CD4-positive, alpha-beta T cell treated with Interleukin-17A for 4 hours (primary cell): ENCODE measurements at regions not wholly inside any gene's neighbourhood (a gene's known extent, or its start where the extent isn't known, plus 50 kb on each side); places are given as distances from the start of the nearest gene placed in this dataset.
"Not testable (repeated sequence)": the region's sequence is repeated elsewhere in the genome, so short reads cannot be mapped to it uniquely, and the experiment has no call there.

Source experiments
- DNase-seq: peaks from one replicate; pipeline ENCODE4 v3.0.0-alpha.2; 2020; ENCODE audit warnings: mixed read lengths

DNA sequence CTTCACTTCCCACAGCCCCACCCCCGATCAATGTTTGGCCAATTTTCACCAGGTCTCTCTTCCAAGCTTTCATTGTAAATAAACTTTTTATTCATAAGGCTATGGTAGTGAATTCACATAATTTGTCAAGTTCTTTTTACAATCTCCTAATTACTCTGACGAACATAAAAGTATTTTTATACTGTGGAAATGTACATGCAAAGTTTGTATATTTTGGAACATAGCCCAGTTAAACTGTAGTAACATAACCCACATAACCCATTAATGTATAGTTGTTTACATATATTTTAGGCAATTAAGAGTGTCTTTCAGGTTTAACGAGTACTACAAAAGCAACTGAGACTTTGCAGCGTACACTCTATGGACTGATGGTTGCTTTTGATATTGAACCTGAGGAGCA is 228.3 kb upstream of the ERBB4 start:
- DNase-seq: no peak

DNA sequence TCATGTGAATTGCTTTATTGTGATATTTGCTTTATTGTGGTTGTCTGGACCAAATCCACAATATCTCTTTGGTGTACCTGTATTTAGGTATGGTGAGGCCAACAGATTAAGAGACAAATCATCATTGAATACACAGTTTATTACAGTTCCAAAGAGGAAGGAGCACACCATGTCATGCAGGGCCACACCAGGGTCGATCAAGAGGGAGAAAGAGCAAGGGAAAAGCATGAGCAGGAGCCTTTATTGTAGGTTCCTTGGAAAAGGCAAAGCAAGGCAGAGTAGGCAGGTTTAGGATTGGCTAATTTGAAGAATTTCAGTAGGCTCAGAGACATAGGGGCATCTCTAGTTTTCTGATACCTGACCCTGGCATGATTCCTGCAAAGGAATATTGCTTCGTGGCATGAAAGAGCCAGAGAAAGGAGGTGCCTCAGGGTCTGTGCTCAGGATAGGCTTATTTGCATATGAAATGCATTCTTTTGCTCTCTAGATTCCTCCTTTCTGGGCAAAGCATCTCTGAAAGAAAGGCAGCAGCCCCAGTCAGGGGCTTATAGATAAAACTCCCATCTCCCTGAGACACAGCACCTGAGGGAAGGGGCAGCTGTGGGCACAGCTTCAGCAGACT is 214.2 kb upstream of the ERBB4 start:
- no peak for DNase-seq

DNA sequence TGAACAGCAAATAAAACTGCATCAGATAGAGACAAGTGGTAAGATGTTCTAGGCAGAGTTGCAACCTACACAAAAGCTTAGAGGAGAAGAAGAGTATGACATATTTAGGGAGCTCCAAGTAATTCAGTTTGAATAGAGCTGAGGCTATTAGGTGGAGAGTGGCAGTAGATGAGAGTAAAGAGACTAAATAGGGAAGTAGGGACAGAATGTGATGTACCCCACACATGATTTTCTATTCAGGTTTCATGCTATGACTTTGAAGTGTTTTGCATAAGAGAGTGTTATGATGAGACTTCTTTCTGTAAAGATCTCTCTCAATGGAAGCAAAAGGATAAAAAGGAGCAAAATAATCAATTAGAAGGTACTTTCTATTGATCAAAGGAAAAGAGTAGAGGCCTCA is 206.8 kb upstream of the ERBB4 start:
- no peak for DNase-seq

DNA sequence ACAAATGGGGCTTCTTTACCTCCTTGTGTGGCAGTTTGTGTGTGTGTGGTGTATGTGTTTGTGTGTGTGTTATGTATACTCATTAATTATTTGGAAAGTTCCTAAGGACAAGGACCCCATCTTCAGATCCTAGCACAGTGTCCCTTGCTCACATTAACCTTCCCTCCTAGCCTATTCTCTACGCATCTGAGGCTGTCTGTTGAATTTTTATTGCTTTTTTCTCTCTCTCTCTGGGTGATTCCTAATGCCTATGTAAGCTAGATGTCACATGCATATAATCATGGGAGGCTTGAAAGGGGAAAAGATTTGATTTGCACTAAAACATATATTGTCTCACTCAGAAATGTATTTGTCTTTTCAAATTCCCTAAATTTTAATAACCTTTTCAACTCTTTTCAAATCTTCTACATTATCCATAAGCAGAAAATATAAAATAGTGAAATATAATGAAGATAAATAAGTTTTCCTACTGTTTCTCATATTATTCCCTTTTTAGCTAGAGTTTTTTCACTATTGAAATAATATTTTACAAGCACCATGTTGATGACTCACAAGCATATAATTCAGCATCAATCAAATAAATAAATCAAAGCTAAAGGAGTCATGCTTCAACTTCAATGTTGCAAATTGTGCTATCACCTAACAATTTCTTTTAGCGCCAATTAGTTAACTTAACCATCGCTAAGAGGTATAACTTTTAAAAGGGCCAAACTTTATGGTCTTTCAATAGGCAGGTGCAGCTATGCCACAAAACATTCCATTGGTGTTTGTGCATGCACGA is 199.0 kb upstream of the ERBB4 start:
- DNase-seq: no peak

DNA sequence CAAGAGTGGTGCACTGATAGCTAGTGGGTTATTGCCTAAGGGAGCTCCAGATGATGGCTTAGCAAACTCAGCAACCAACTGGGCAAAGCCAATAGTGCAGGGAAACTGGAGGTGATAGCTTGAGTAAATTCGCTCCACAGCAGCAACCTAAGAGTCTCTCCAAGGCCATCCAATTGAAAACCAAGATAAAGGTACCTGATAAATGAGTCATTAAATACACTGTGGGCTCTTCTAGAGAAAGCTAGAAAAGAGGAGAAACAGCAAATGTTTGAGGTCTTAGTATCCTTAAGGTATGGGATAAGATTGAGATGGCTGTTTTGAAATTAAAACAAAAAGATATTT is 197.8 kb upstream of the ERBB4 start:
- no peak for DNase-seq

DNA sequence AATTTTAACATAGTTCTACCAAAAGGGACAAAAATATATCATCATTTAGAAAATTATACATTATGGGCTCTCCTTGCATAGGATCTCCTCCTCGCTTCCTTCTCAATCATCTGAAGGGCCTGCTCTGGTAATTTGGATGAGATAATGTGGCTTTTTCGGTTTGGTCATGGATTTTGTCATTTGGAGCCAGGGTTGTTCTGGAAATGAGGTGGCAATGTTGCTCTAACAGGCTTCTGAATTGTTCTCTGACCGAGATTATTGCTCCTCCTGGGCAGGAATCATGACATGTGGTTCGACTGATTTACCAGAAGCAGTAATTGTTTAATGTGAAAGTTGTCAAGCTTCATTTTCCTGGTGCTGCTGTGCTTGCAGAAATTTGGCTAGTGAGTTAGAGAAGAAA is 194.7 kb upstream of the ERBB4 start:
- DNase-seq: no peak

DNA sequence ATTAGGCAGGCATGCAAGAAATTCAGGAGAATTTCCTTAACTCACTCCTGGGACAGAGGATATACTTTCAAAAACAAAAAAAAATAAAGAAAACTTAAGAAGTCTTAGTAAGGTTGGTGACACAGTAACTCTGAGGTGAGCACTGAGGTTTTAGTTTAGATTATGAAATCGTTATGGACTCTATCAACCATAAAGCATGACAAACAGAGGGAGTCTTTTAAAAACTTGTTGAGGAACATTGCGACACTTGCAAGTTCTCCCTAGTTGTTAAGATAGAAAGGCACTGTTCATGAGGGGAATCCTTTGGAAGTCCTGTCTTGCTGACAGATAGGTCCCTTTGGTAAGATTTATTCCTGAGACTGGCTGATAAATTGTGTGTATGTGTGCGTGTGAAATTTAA is 194.3 kb upstream of the ERBB4 start:
- DNase-seq: no peak

DNA sequence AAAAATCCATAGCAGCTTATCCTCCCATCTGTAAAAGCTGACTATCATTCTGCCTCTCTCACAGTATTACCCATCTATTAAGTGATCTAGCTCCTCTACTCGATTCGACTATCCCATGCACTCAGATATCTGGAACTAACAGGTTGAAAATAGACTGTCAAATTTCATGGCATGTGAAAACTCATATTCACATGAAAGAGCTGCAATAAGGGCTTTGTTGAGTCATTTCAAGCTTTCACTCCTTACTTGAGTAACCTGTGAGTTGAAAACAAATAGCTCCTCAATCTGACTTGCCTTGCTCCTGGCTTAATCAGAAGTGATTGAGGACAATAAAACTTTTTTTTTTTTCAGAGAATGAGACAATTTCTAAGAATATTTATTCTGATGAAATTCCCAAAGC is 192.4 kb upstream of the ERBB4 start:
- DNase-seq: no peak

DNA sequence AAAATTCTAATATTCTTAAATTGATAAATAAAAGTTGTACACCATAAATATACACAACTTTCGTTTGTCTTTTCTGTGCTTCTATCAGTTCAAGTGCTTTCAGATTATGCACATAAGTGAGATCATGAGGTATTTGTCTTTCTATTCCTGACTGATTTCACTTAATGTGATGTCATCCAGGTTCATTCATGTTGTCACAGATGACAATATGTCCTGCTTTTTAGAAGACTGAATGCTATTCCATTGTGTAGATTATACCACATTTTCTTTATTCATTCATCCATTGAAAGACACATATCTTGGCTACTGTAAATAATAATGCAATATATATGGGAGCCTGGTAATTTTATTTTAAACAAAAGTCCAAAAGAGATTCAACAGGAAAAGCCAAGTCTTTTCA is 190.1 kb upstream of the ERBB4 start:
- no peak for DNase-seq

DNA sequence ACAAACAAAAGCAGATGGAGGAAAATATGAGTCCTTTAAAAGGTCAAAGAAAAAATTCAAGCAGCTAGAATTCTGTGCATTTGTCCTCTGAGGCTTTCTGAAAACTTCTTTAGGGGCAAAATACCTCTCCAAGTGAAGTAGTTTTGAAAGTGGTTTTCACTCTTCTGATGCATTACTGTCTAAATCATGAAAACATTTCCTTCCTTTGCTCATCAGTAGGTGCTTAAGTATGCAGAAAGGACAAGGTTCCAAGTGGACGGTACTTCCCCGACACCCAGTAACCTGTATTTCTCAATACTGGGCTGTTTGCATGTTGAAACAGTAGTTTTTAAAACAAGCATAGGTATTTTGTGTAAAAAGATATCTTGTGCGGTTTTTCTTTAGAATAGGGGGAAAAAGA is 189.1 kb upstream of the ERBB4 start:
- no peak for DNase-seq

DNA sequence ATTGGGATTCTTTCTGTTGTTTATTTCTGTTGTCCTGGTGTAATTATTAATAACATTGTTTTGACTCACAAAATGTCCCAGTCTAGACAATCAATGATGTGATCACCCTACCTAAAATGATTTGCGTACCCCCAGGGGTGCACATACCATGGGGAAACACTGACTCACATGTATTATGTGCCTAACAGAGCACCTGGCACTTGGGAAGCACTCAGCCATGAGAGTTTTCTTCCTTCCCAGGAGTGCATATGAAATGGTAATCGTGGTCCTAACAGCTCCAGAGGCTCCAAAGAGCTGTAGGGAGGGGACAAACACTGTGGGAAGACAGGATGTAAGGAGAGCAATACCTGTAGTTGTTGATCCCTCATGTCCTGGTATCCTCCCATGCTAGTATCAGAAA is 187.8 kb upstream of the ERBB4 start:
- no peak for DNase-seq

DNA sequence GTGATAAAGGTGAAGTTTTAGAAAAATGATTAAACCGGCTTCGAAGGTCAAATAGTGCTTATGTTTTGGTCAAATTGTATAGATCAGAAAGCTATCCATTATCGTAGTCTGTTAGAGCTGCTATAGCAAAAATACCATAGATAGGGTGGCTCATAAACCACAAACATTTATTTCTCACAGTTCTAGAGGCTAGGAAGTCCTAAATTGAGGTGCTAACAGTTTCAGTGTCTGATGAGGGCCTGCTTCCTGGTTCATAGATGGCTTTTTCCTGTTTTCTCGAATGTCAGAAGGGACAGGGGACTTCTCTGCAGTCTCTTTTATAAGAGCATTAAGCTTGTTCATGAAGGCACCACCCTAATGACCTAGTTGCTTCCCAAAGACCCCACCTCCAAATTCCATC is 186.6 kb upstream of the ERBB4 start:
- no peak for DNase-seq

DNA sequence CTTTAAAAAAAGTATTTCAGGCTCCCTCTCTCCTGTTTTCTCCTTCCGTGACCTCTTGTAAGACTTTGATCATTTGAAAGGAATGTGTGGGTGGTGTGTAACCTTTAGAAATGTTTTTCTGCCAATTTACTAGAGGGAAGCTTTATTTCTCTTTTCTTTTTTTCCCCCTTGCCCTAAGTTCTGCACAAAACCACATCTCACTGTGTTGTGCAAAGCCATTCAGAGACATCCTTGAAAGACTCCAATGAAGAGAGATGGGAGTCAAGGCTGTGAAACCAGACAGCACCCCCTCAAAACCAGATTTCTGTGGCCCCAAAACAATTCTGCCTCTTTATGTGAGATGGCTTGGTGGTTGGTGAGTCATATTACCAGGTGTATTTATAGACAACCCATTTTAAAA is 184.6 kb upstream of the ERBB4 start:
- no peak for DNase-seq

DNA sequence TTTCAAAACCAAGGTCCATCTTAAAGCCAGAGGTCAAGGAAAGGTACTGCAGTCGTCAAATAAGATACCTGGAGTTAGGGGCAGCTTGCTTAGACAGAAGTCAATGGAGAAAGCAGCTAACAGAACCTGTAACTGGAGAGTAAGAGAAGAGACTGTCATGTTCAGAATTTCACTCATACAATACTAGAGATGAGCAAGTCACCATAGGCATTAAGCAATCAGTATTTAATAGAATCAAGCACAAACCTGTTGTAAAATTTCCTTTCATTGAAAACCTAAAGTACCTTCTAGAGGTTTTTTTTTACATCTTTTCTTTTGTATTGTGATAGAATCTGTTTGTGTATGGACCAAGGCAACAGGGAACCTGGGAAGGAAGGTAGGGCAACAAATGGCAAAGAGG is 183.4 kb upstream of the ERBB4 start:
- no peak for DNase-seq

DNA sequence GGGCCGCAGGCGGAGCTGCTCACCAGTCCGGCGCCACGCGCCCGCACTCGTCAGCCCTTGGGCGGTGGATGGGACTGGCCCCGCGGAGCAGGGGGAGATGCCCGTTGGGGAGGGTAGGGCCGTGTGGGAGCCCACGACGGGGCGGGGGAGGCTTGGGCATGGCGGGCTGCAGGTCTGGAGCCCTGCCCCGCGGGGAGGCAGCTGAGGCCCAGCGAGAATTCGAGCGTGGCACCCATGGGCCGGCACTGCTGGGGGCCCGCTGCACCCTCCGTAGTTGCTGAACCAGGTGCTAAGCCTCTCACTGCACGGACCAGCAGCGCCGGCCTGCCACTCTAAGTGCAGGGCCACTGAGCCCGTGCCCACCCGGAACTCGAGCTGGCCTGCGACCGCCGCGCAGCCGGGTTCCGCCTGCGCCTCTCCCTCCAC is 182.4 kb upstream of the ERBB4 start:
- DNase-seq: peak; percentile 2

DNA sequence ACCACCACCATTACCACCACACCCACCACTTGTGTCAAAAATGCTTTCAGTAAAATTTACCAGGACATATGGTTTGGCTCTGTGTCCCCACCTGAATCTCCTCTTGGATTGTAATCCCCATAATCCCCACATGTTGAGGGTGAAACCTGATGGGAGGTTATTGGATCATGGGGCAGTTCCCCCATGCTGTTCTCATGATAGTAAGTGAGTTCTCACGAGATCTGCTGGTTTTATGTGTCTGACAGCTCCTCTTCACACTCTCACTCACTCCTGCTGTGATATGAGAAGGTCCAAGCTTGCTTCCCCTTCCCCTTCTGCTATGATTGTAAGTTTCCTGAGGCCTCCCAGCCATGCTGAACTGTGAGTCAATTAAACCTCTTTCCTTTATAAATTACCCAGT is 176.8 kb upstream of the ERBB4 start:
- DNase-seq: not testable (repeated sequence)

DNA sequence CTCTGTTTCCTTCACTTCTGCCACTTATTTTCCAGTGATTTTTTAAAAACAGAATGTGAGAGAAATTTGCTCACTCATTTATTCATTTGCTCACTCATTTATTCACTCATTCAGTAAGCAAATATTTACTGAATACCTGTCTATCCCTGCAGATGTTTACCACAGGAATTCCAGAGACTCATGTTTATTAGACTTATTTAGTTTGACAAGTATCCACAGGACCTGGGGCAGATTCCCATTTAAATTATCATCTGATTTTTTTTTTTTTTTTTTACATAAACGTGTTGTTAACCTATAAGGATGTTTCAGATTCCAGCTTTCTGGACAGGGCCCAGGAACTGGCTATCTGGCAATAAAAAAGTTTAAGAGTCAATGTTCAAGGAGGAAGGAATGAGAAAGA is 175.1 kb upstream of the ERBB4 start:
- DNase-seq: no peak

DNA sequence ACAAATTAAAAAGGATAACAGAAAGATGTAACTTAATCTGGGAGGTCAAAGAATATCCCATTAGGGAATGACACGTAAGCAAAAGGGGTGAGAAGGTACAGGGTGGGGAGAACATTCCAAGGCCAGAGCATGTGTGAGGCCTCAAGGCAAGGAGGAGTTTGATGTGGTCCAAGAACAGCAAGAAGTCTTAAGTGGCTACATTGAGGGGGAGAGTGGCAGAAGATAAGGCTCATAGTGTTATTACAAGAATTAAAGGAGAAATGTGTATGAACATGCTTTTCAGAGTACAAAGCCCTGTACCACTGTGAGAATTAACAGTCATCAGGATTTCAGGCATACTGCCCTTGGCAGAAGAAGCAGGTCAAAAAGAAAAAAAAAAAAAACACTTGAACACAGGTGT is 174.4 kb upstream of the ERBB4 start:
- no peak for DNase-seq

DNA sequence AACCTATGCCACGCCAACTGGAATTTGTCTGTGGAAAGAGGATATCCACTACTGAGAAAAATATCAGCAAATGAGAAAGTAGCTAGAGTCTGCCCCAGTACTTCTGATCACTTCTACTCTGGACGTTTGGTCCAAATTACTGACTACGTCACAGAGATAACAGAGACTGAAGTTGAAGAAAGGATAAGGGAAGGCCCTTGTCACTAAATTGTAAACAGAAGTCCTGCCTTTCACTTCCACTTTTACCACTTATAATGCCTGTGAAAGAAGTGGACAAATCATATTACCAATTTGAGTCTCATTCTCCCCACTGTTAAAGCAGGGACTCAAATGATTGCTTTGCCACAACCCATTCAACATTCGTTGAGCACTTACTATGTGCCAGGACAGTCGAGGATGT is 173.9 kb upstream of the ERBB4 start:
- no peak for DNase-seq

DNA sequence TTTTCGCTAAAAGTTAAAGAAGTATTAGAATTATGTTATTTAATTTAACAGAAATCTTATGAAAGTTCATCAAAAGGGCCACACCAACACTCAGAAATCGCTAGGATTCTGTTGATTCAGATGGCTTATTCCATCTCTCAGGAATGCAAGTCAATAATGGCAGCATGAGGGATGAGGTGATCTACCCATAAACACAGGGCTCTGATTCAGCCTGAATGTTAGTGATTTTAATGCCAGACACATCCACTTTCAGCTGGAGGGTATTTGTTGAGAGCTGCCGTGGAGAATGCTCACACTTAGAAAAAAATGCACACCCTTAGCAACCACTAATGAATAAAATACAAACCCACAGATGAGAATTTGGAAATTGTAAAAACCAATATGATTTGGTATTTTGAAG is 173.3 kb upstream of the ERBB4 start:
- DNase-seq: no peak

DNA sequence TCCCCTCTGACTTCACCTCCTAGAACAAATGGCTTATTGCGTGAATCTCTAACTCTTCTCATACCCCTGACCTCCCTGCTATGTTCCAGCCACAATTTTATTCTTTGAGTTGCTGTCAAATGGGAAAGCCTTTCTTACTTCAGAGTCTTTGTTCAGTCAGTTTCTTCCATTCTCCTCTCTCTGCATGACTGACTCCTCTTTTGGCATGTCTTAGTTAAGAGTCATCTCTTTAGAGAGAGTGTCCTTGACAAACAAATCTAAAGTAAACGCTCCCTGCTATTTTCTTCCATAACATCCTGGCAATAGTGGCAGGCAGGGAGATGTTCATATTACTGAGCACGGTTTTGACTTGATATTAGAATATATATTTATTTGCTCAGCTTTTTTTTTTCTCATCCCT is 170.7 kb upstream of the ERBB4 start:
- no peak for DNase-seq

DNA sequence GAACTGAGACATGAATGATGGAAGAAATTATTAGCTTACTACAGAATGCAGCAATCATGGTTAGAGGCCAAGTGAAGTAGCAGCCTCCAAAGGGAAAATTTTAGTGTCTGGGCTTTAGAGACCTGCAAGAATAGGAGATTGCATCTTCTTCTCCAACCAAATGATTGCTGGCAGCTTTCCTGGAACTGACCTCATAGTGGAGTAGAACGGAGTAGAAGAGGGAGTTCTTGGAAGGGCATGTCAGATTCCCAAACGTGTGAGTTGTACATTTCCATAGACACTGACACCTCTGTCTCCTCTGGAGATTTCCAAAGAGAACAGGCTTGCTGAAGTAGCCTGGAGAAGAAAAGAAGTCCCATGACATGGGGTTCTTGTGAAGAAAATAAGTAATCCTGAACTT is 169.8 kb upstream of the ERBB4 start:
- DNase-seq: no peak

DNA sequence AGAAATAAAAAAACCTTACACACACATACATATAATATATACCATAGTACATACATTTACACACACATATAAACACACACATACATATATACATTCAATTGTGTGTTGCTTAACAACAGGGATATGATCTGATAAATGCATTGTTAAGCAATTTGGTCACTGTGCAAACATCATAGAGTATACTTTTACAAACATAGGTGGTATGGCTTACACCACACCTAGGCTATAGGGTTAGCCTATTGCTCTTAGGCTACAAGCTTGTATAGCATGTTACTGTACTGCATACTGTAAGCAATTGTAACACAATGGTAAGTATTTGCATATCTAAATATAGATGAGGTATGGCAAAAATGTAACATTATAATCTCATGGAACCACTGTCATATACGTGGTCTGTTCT is 156.8 kb upstream of the ERBB4 start:
- DNase-seq: no peak

DNA sequence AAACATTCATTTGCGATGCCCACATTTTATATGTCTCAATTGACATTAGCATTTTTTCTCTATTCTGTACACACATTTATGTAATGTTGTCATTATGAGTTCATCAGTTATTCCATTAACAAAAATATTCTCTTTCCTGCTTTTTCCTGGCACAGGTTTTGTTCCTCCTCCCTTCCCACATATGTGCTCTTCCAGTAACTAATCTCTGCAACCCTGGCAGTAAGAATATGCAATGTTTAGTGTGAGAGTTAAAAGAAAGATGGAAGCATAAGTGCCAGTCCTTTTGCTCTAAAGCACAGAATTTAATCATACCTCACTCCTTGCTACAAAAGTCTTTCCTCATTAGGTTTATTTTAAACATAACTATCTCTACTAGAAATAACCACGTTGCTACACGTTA is 155.8 kb upstream of the ERBB4 start:
- DNase-seq: no peak

DNA sequence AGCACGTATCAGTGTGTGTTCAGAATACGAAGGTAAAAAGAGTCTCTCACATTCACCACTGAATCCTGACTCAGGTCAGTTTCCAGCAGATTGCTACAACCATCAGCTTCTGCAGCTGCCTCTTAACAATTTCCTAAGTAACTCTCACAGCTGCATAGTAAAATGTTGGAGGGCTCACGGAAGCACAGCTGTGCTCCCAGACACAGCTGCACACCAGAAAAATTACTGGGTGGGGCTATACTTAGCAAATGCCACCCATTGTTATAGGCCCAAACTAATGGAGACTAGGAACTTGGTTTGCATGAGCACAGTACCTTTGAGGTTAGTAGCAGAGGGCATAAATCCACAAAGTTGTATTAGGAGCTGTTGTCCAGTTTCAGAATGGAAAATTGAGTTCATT is 153.9 kb upstream of the ERBB4 start:
- DNase-seq: no peak
